ENCODE measurements at regions not wholly inside any gene's neighbourhood (a gene's known extent, or its start where the extent isn't known, plus 50 kb on each side); places are given as distances from the start of the nearest gene placed in this dataset.

DNA sequence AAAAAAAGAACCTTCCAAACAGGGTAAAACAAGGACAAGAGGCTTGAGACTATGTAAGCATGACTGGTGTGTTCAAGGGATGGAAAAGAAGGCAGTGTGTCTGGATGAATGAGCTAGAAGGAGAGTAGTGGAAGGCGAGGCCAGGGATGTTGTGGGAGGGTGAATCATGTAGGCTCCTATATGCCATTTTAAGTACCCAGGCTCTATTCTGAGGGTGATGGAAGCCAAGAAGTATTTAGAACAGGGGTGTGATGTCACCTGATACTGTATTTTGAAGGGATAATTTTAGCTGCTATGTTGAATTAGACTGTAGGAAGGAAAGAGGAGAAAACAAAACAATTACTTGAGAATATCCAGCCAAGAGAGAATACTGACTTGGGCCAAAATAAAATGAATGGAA lies 524.7 kb upstream of the CRIM1 start:
- H3K36me3 ChIP-seq, result no peaks in the 10 kb centered on the region
- TF ChIP-seq, protein P1, sequence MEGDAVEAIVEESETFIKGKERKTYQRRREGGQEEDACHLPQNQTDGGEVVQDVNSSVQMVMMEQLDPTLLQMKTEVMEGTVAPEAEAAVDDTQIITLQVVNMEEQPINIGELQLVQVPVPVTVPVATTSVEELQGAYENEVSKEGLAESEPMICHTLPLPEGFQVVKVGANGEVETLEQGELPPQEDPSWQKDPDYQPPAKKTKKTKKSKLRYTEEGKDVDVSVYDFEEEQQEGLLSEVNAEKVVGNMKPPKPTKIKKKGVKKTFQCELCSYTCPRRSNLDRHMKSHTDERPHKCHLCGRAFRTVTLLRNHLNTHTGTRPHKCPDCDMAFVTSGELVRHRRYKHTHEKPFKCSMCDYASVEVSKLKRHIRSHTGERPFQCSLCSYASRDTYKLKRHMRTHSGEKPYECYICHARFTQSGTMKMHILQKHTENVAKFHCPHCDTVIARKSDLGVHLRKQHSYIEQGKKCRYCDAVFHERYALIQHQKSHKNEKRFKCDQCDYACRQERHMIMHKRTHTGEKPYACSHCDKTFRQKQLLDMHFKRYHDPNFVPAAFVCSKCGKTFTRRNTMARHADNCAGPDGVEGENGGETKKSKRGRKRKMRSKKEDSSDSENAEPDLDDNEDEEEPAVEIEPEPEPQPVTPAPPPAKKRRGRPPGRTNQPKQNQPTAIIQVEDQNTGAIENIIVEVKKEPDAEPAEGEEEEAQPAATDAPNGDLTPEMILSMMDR (IDR thresholded peaks at IDR 0.05), result no peak
- no peak for TF ChIP-seq POLR2A (IDR thresholded peaks at IDR 0.05)
- no peaks in the 10 kb centered on the region for H3K9me3 ChIP-seq
- H3K27ac ChIP-seq, result no peak overlapping the region
- H3K4me1 ChIP-seq, result no peaks in the 10 kb centered on the region
- DNase-seq, result no peak
- intact Hi-C loops (cut with DNase I; ENCODE audit: low total_unique reads), result no loop called here
- no peaks in the 10 kb centered on the region for H3K27me3 ChIP-seq
- no peak overlapping the region for H3K4me3 ChIP-seq

DNA sequence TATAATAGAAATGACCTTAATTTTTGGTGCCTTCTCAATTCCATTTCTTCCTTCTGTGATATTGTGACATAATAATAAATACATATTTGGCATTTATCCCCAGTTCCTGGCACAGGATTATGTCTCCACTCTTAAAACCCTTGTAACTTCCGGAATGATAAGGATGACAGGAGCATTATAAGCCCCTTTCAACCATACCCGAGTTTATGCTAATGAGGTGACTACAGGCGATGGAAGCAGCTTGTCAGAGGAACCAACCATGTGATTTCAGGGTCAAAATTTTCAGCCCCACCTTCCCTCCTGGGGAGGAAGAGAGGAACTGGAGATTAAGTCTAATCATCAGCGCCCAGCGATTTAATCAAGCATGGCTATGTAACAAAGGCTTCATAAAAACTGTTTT lies 528.5 kb upstream of the CRIM1 start:
- Histone ChIP-seq H3K36me3 (no peaks in the 10 kb centered on the region), H3K9me3 (no peaks in the 10 kb centered on the region), H3K27ac (no peak overlapping the region), H3K4me1 (no peaks in the 10 kb centered on the region), H3K4me3 (no peak overlapping the region), H3K27me3 (no peaks in the 10 kb centered on the region)
- intact Hi-C loops (cut with DNase I; ENCODE audit: low total_unique reads), result no loop called here
- TF ChIP-seq, protein P1 (IDR thresholded peaks at IDR 0.05), result no peak
- TF ChIP-seq POLR2A (IDR thresholded peaks at IDR 0.05), result no peak
- no peak for DNase-seq

DNA sequence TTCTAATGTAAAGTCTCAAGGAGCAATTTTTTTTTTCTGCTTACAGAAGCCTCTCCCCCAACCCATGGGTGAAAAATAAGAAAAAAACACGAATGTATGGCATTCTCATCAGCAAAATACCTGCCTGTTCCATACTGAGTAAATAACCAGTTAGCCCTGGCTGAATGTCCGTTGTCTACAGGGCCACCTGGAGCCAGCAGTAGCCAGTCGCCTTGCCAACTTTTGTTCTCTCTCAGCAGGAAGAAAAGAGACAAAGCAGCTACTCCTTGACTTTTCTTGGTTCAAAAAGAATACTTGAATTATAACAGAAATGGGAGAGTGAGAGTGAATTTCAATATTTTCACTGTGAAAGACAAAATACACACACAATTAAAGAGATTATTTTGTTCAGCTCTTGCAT lies 532.9 kb upstream of the CRIM1 start:
- no peak for TF ChIP-seq POLR2A (IDR thresholded peaks at IDR 0.05)
- TF ChIP-seq, protein P1 (IDR thresholded peaks at IDR 0.05), result no peak
- no peak for DNase-seq
- no peaks in the 10 kb centered on the region for H3K4me1 ChIP-seq
- intact Hi-C loops (cut with DNase I; ENCODE audit: low total_unique reads), result no loop called here
- no peaks in the 10 kb centered on the region for H3K9me3 ChIP-seq
- H3K27me3 ChIP-seq, result no peaks in the 10 kb centered on the region
- H3K36me3 ChIP-seq, result no peaks in the 10 kb centered on the region
- H3K27ac ChIP-seq, result no peak overlapping the region
- H3K4me3 ChIP-seq, result no peak overlapping the region

DNA sequence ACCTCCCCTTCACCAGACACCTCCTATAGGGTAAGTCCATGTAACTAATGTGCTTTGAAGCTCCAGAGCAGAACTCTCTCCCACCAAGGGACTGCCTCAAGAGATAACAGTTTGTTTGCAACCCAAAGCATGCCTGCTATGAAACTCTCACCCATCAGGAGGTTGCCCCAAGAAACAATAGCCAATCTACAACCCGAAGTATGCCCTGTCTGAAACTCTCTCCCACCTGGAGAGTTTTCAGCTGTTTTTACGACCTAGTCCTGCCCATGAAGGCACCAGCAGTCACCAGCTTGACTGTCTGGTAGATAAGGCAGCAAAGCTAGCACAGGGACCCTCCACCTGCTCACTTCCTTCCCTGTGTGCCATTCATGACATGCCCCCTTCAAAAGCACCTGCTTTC lies 533.9 kb upstream of the CRIM1 start:
- no peak for DNase-seq
- no peaks in the 10 kb centered on the region for H3K9me3 ChIP-seq
- no peaks in the 10 kb centered on the region for H3K36me3 ChIP-seq
- H3K27me3 ChIP-seq, result no peaks in the 10 kb centered on the region
- H3K27ac ChIP-seq, result no peak overlapping the region
- TF ChIP-seq, protein P1 (IDR thresholded peaks at IDR 0.05), result no peak
- TF ChIP-seq POLR2A (IDR thresholded peaks at IDR 0.05), result no peak
- intact Hi-C loops (cut with DNase I; ENCODE audit: low total_unique reads), result no loop called here
- H3K4me1 ChIP-seq, result no peaks in the 10 kb centered on the region
- H3K4me3 ChIP-seq, result no peak overlapping the region

DNA sequence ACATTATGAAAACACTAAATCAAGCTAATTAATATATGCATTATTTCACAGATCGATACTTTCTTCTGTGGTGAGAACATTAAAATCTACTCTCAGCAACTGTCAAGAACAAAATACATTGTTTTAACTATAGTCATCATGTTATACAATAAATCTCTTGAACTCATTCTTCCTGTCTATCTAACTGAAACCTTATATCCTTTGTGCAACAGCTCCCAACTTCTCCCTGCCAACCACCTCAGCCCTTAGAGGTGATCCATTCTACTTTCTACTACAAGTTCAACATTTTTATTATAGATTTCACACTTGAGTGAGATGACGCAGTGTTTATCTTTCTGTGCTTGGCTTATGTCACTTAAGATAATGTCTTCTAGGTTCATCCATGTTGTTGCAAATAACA lies 535.2 kb upstream of the CRIM1 start:
- H3K4me1 ChIP-seq, result no peaks in the 10 kb centered on the region
- DNase-seq, result no peak
- H3K36me3 ChIP-seq, result no peaks in the 10 kb centered on the region
- no peak overlapping the region for H3K4me3 ChIP-seq
- H3K27ac ChIP-seq, result no peak overlapping the region
- no peaks in the 10 kb centered on the region for H3K9me3 ChIP-seq
- TF ChIP-seq, protein P1 (IDR thresholded peaks at IDR 0.05), result no peak
- no peaks in the 10 kb centered on the region for H3K27me3 ChIP-seq
- intact Hi-C loops (cut with DNase I; ENCODE audit: low total_unique reads), result no loop called here

All from uterus (tissue), 3 donors.